B cell (primary cell): ENCODE measurements at regions not wholly inside any gene's neighbourhood (a gene's known extent, or its start where the extent isn't known, plus 50 kb on each side); places are given as distances from the start of the nearest gene placed in this dataset.

Experiments used
- EZH2 ChIP-seq: IDR thresholded peaks from 2 replicates; pipeline ENCODE4 v1.6.1; 2012; ENCODE audit warnings: borderline replicate concordance, low read depth, mild to moderate bottlenecking, moderate library complexity, low read length; ENCODE audit not compliant: insufficient read depth, poor library complexity, severe bottlenecking
- TF ChIP-seq, protein P1 (sequence below): fragments of 200-600 bp; IDR thresholded peaks from one replicate; pipeline ENCODE4 v1.8.0; 2022; ENCODE audit warnings: antibody characterized with exemption, mild to moderate bottlenecking

DNA sequence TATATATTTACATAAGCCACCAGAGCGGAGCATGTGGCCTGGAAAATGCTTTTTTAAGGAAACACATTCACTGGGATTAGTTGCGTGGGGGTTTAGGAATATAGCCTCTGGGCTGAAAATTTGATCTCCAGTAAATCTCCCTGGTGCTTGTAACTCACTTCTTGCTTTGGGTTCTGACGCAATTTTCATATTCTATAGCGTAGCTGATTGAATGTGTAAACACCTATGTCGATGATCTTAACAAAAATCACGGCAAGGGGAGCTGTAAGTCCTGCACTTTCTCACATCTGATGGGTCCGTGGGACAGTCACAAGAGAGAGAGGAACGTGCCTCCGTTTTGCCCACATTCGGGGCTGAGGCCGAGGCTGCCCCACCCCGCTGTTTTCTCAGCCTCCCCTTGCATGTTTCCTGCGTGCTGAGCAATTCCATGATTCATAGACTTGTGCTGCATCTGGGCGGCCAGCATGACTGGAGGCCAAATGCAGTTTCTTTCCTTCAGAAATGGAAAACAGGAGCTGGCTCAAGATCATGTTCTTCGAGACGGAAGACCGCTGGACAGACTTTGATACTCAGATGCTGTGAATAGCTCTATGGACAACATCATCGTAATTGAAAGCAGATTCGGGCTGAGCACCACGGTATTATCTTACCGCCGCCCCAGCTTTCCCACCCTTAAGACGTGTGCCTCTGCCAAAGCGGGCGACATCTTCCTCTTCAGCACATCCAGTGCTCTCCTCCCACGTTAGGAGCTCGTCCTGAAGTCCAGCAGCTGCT, 109.2 kb downstream of the TMEM18 start:
- TF ChIP-seq, protein P1, sequence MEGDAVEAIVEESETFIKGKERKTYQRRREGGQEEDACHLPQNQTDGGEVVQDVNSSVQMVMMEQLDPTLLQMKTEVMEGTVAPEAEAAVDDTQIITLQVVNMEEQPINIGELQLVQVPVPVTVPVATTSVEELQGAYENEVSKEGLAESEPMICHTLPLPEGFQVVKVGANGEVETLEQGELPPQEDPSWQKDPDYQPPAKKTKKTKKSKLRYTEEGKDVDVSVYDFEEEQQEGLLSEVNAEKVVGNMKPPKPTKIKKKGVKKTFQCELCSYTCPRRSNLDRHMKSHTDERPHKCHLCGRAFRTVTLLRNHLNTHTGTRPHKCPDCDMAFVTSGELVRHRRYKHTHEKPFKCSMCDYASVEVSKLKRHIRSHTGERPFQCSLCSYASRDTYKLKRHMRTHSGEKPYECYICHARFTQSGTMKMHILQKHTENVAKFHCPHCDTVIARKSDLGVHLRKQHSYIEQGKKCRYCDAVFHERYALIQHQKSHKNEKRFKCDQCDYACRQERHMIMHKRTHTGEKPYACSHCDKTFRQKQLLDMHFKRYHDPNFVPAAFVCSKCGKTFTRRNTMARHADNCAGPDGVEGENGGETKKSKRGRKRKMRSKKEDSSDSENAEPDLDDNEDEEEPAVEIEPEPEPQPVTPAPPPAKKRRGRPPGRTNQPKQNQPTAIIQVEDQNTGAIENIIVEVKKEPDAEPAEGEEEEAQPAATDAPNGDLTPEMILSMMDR = no peak
- TF ChIP-seq EZH2 = no peak
